HepG2 (cell line): ENCODE measurements at regions not wholly inside any gene's neighbourhood (a gene's known extent, or its start where the extent isn't known, plus 50 kb on each side); places are given as distances from the start of the nearest gene placed in this dataset.

ENCODE experiments used
- ATAC-seq: fragments of 200-7000 bp; cut with Tn5 transposase; 3 replicates; pipeline ENCODE4 v1.9.1; 2020; ENCODE audit warnings: mild to moderate bottlenecking, moderate library complexity
- BruUV-seq: library from RNA; stranded (reverse); fragments of 400-500 nt; replicated peaks from 2 replicates; lab custom pipeline; 2021; lab: Mats Ljungman, UMichigan
- CTCF ChIA-PET: fragments of 300-600 bp; formaldehyde crosslinking; extraction: SDS; loops from one replicate; lab custom pipeline; 2021; ENCODE audit warnings: low total read pairs, inconsistent platforms, low intra/inter-chr PET ratio; lab: Yijun Ruan, JAX
- POLR2A ChIA-PET: fragments of 350-600 bp; sonication (Branson Sonifier 250); formaldehyde crosslinking; loops from one replicate; lab custom pipeline; 2020; ENCODE audit warnings: antibody characterized with exemption, inconsistent platforms; lab: Yijun Ruan, JAX
- DNase-seq: peaks from one replicate; pipeline ENCODE4 v3.0.0-alpha.2; 2015; ENCODE audit warnings: low spot score
- FAIRE-seq: peaks from 3 replicates; lab custom pipeline; 2011; peaks lifted over from hg19 to GRCh38; lab: Jason Lieb, UNC
- H2AFZ ChIP-seq: one replicate; pipeline ENCODE4 v1.6.1; 2011; ENCODE audit warnings: low read length, inconsistent platforms
- H3K27ac ChIP-seq: fragments of 300-600 bp; 3 replicates; pipeline ENCODE4 v1.8.0; 2011; ENCODE audit warnings: mixed run types, mild to moderate bottlenecking, mixed read lengths, low read length, inconsistent platforms; ENCODE audit not compliant: insufficient read depth; ENCODE audit errors: extremely low read length
- H3K27me3 ChIP-seq, 2 experiments: fragments of 200-600 bp in 1 of 2; 2 replicates in 1 of 2; 3 replicates in 1 of 2; pipeline versions ENCODE4 v1.6.0 to v1.8.0; 2011; ENCODE audit warnings: low read length in 2 of 2, mild to moderate bottlenecking in 2 of 2, moderate library complexity in 2 of 2, inconsistent platforms in 1 of 2; ENCODE audit not compliant: insufficient read depth in 2 of 2, control insufficient read depth in 1 of 2
- H3K36me3 ChIP-seq, 2 experiments: fragments of 200-600 bp in 1 of 2; replicated peaks in 1 of 2; 2 replicates in 1 of 2; 3 replicates in 1 of 2; pipeline versions ENCODE4 v1.5.1 to v1.8.0; 2011; ENCODE audit warnings: low read length in 2 of 2, inconsistent platforms in 1 of 2; ENCODE audit not compliant: insufficient read depth in 2 of 2, control insufficient read depth in 1 of 2
- H3K4me1 ChIP-seq: 2 replicates; pipeline ENCODE4 v1.5.1; 2012; ENCODE audit warnings: low read length, inconsistent platforms; ENCODE audit not compliant: insufficient read depth
- H3K4me2 ChIP-seq: 2 replicates; pipeline ENCODE4 v1.6.0; 2011; ENCODE audit warnings: low read depth, low read length, inconsistent platforms
- H3K4me3 ChIP-seq, 3 experiments: fragments of 200-600 bp in 1 of 3; sonication (generic), shearing (Covaris generic) in 1 of 3; replicated peaks in 1 of 3; 2 replicates each; pipeline ENCODE4 v1.5.1; 2011 to 2016; ENCODE audit warnings: low read length in 3 of 3, inconsistent platforms in 2 of 3, low read depth in 2 of 3, mild to moderate bottlenecking in 2 of 3, control low read depth in 1 of 3, mixed read lengths in 1 of 3; ENCODE audit not compliant: insufficient read depth in 1 of 3
- H3K79me2 ChIP-seq: one replicate; pipeline ENCODE4 v1.6.1; 2011; ENCODE audit warnings: low read length, inconsistent platforms; ENCODE audit not compliant: insufficient read depth
- H3K9ac ChIP-seq: 2 replicates; pipeline ENCODE4 v1.6.0; 2011; ENCODE audit warnings: mild to moderate bottlenecking, low read depth, low read length, inconsistent platforms; ENCODE audit not compliant: insufficient read depth
- H3K9me3 ChIP-seq: 2 replicates; pipeline ENCODE4 v1.5.1; 2012; ENCODE audit warnings: mild to moderate bottlenecking, low read length
- H4K20me1 ChIP-seq: 2 replicates; pipeline ENCODE4 v1.6.0; 2011; ENCODE audit warnings: inconsistent platforms, mild to moderate bottlenecking, low read length, moderate library complexity; ENCODE audit not compliant: insufficient read depth
- FOXA3 ChIP-seq: IDR thresholded peaks from 2 replicates; pipeline ENCODE4 v1.6.1; 2016; ENCODE audit warnings: missing genetic modification reagents, missing compliant biosample characterization
- JUND ChIP-seq: sonication (generic); formaldehyde crosslinking; IDR thresholded peaks from 2 replicates; pipeline ENCODE4 v1.8.0; 2022; ENCODE audit warnings: mild to moderate bottlenecking, missing genetic modification reagents
- MBD4 ChIP-seq: IDR thresholded peaks from 2 replicates; pipeline ENCODE4 v1.6.1; 2012; ENCODE audit warnings: low read length, inconsistent platforms, borderline replicate concordance
- PHF8 ChIP-seq: sonication (generic); formaldehyde crosslinking; IDR thresholded peaks from 2 replicates; pipeline ENCODE4 v1.5.0; 2020; ENCODE audit warnings: missing genetic modification reagents
- RXRB ChIP-seq: IDR thresholded peaks from 2 replicates; pipeline ENCODE4 v1.6.1; 2016; ENCODE audit warnings: borderline replicate concordance, missing genetic modification reagents, missing compliant biosample characterization
- TBP ChIP-seq: sonication (generic); formaldehyde crosslinking; IDR thresholded peaks from 2 replicates; pipeline ENCODE4 v1.5.0; 2020; ENCODE audit warnings: missing genetic modification reagents
- ZEB1 ChIP-seq: IDR thresholded peaks from 2 replicates; pipeline ENCODE4 v1.6.1; 2012; ENCODE audit warnings: mild to moderate bottlenecking, low read depth, inconsistent platforms; ENCODE audit not compliant: insufficient replicate concordance
- ZNF724P ChIP-seq: sonication (generic); formaldehyde crosslinking; IDR thresholded peaks from 2 replicates; pipeline ENCODE4 v1.8.0; 2022; ENCODE audit warnings: missing genetic modification reagents, borderline replicate concordance
- ZSCAN21 ChIP-seq: sonication (generic); formaldehyde crosslinking; IDR thresholded peaks from 2 replicates; pipeline ENCODE4 v1.8.0; 2022; ENCODE audit warnings: mild to moderate bottlenecking, missing genetic modification reagents, moderate library complexity, borderline replicate concordance
- WGBS: methylation state at CpG from one replicate; pipeline ENCODE4 v1.1.6; 2017; ENCODE audit warnings: low lambda C conversion rate; 5-methylcytosine and 5-hydroxymethylcytosine counted together
- in situ Hi-C: cut with HindIII; loops from 2 replicates; pipeline ENCODE4 v1.10.0; 2017; ENCODE audit warnings: low pct_unique_long_range_greater_than_20kb; ENCODE audit not compliant: extremely low pct_ligation_motif_present
- intact Hi-C: fragments of 100-400 bp; cut with micrococcal nuclease; formaldehyde crosslinking; loops from one replicate; pipeline ENCODE4 v1.10.0; 2022; ENCODE audit not compliant: unreplicated experiment
- TF ChIP-seq, protein P1 (sequence below): IDR thresholded peaks from 2 replicates; pipeline ENCODE4 v1.6.1; 2016; ENCODE audit warnings: missing genetic modification reagents, missing compliant biosample characterization
- TF ChIP-seq, protein P2 (sequence below): sonication (generic); formaldehyde crosslinking; IDR thresholded peaks from 2 replicates; pipeline ENCODE4 v1.8.0; 2022; ENCODE audit warnings: missing genetic modification reagents, low read depth, mild to moderate bottlenecking, borderline replicate concordance

DNA sequence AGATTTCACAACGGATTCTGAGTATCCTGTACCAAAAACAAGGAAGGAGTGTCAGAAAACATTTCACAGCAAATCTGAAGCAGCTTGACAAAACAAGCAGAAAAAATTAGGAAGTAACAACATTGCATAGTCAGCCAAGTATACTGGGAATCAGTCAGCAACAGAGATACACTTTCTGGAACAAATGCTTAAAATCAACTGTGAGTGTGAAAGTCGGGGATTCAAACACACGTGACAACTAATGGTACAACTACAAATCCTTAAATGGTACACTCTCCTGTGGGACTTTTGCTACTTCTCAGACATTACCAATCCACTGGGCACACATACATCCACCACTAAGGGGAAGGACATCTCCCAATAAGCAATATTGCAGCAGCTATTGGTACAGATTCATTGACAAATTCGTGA lies 296.6 kb upstream of the MME start:
- ChIA-PET POLR2A (no interaction called here), CTCF (no interaction called here)
- Histone ChIP-seq H3K4me2 (no peak overlapping the region), H3K27ac (no peak overlapping the region), H3K79me2 (no peaks in the 10 kb centered on the region), H2AFZ (no peak overlapping the region), H3K4me1 (no peaks in the 10 kb centered on the region), H3K4me3 (no peak overlapping the region), H3K36me3 (no peaks in the 10 kb centered on the region), H4K20me1 (no peaks in the 10 kb centered on the region), H3K27me3 (no peaks in the 10 kb centered on the region), H3K9ac (no peak overlapping the region), H3K9me3 (no peaks in the 10 kb centered on the region)
- ATAC-seq (no peak), DNase-seq (no peak), FAIRE-seq (no peak)
- in situ Hi-C loops = no loop called here
- intact Hi-C loops = no loop called here
- no TSS peak for BruUV-seq
- 0% methylated on average over 4 of the region's 4 CpGs for WGBS
- TF ChIP-seq ZSCAN21 (CRISPR knock-in tag) = no peak
- TF ChIP-seq PHF8 (CRISPR knock-in tag) = no peak
- no peak for TF ChIP-seq ZNF724P
- TF ChIP-seq RXRB = no peak
- TF ChIP-seq TBP (CRISPR knock-in tag) = no peak
- no peak for TF ChIP-seq ZEB1

DNA sequence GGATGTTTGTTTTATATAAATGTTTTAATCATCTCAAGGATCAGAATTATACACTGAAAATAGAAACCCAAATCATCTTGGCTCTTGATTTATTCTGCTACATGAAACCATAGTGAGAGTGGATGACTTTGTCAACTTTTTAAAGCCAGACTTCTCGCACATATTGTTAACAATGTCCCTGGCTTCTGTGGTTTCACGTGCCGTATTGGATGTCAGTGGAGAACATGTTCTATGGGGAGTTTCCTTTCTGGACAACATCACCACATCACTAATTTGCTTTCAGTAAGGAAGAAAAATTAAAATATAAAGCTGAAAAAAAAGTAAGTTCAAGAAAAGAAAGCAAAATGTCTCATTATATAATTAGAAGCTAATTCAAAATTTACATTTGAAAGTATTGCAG lies 297.1 kb upstream of the MME start:
- Histone ChIP-seq H3K4me1 (no peaks in the 10 kb centered on the region), H3K4me2 (no peak overlapping the region), H4K20me1 (no peaks in the 10 kb centered on the region), H3K9me3 (no peaks in the 10 kb centered on the region), H3K79me2 (no peaks in the 10 kb centered on the region), H3K9ac (no peak overlapping the region), H3K27ac (no peak overlapping the region), H3K27me3 (no peaks in the 10 kb centered on the region), H3K4me3 (no peak overlapping the region), H2AFZ (no peak overlapping the region), H3K36me3 (no peaks in the 10 kb centered on the region)
- no peak for FAIRE-seq
- DNase-seq = no peak
- ChIA-PET POLR2A (no interaction called here), CTCF (no interaction called here)
- intact Hi-C loops (no loop called here), in situ Hi-C loops (no loop called here)
- 6% methylated on average over 3 of the region's 3 CpGs for WGBS
- no peak for ATAC-seq
- BruUV-seq = no TSS peak
- TF ChIP-seq MBD4 (no peak), JUND (CRISPR knock-in tag) (no peak), FOXA3 (CRISPR knock-in tag) (no peak)
- TF ChIP-seq, protein P1, sequence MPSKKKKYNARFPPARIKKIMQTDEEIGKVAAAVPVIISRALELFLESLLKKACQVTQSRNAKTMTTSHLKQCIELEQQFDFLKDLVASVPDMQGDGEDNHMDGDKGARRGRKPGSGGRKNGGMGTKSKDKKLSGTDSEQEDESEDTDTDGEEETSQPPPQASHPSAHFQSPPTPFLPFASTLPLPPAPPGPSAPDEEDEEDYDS (CRISPR knock-in tag) = no peak
- TF ChIP-seq, protein P2, sequence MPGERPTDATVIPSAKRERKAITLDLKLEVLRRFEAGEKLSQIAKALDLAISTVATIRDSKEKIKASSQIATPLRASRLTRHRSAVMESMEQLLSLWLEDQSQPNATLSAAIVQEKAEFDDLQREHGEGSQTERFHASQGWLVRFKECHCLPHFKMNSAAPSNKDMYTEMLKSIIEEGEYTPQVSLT (CRISPR knock-in tag) = no peak
